Activated CD4-positive, CD25-positive, alpha-beta regulatory T cell (primary cell): ENCODE measurements at regions not wholly inside any gene's neighbourhood (a gene's known extent, or its start where the extent isn't known, plus 50 kb on each side); places are given as distances from the start of the nearest gene placed in this dataset.
"Not testable (repeated sequence)": the region's sequence is repeated elsewhere in the genome, so short reads cannot be mapped to it uniquely, and the experiment has no call there.

Experiments
- DNase-seq, 4 experiments: peaks; one replicate each; lab custom pipeline; 2025; lab: John Stamatoyannopoulos, UW

- DNase-seq, result no peak
Observed at GRCh38 chr4:23085249-23085568, 392.5 kb downstream of the GBA3 start.

GRCh38 chr4:23084559-23085248 is 392.0 kb downstream of the GBA3 start:
- no peak for DNase-seq

DNA sequence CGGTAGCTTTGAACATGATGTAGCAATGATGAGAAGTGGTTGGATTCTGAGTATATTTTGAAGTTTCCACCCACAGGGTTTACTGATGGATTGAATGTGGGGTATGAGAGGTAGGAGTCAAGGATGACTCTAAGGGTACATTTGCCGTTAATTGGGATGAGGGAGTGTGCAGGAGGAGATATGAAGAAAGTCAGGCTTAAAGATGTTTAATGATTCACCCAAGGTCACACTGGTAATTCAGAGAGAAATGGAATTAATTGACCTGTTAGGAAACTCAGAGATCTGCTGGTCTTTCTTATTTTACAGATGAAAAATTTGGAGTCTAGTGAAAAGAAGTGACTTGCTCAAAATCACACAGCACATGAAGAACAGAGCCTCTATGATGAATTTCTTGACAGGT is 390.7 kb downstream of the GBA3 start:
- no peak for DNase-seq

DNA sequence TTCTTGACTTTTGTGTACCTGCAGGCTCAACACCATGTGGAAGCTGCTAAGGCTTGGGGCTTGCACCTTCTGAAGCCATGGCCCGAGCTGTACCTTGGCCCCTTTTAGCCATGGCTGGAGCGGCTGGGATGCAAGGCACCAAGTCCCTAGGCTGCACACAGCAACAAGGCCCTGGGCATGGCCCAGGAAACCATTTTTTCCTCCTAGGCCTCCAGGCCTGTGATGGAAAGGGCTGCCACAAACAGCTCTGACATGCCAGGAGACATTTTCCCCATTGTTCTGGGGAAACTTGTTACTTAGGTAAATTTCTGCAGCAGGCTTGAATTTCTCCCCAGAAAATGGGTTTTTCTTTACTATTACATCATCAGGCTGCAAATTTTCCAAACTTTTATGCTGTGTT is 387.4 kb downstream of the GBA3 start:
- not testable (repeated sequence) for DNase-seq

GRCh38 chr4:23070848-23071570 is 378.3 kb downstream of the GBA3 start:
- DNase-seq, result no peak

- no peak for DNase-seq
Observed at GRCh38 chr4:23068756-23069155, 376.0 kb downstream of the GBA3 start.

GRCh38 chr4:23068287-23068686 is 375.6 kb downstream of the GBA3 start:
- no peak for DNase-seq

DNA sequence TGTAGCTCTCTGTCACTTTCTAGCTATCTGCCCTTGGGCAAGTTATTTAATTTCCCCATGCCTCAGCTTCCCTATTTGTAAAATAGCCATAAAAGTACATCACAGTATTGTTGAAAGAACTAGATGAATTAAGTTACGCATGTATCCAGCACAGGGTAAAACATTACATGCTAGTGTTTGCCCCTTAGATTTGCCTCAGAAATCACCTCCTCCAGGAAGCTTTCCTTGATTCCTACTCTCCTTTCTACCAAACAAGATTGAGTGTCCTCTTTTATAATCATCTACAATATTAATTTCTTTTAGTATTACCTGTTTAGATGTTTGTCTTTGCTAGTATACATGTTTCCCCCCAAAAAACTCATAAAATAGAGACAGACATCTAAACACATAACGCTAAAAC is 369.5 kb downstream of the GBA3 start:
- no peak for DNase-seq

GRCh38 chr4:23061431-23061830 is 368.7 kb downstream of the GBA3 start:
- DNase-seq, result no peak

DNA sequence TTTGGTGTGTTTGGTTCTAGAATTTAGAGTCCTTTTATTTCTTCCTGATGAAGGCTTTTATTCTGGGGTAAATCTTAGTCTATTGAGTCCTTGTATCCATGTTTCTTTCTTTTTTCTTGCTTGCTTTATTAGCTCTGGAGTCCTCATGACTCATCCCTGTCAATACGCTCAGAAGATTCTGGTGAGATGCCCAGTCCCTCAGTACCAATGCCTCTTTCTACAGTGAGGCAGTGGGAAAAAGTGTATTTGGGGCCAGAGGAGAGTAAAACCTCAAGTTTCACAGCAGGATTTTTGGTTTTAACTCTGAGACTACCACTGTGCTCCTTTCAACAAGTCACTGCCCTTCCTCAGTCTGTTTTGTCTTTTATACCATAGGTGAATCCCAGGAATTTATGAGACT is 368.0 kb downstream of the GBA3 start:
- DNase-seq, result no peak

DNA sequence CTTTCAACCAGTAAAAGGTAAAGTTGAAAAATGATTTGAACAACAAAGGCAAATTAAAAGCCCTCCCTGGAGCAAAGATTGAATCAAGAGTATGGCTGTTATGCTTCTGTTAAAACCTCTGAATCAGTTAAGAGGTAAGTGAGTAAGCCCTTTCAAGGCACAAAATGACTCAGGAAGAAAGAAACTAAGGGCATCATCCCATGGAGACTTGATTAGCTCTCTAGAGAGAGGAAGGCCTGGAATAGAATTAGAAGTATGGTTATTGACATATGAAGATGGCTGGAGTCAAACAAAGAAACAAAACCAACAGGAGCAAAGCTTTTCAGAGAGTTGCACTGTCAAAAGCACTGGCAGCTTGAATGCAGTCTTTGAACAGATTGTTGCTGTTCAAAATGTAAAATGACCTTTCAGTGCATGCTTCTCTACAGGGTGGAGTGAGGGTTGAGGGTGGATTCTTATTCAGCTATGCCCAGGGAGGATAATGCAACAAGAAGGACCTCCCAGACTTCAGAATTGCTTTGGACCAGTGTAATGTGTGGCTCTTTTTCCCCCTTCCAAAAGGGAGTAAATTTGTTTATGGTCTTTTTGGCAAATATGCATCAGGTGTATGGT is 365.5 kb downstream of the GBA3 start:
- no peak for DNase-seq

- no peak for DNase-seq
Observed at GRCh38 chr4:23041501-23041900, 348.8 kb downstream of the GBA3 start.

- no peak for DNase-seq
Observed at GRCh38 chr4:23040539-23040938, 347.8 kb downstream of the GBA3 start.

- no peak for DNase-seq
Observed at GRCh38 chr4:23039818-23040217, 347.1 kb downstream of the GBA3 start.

DNA sequence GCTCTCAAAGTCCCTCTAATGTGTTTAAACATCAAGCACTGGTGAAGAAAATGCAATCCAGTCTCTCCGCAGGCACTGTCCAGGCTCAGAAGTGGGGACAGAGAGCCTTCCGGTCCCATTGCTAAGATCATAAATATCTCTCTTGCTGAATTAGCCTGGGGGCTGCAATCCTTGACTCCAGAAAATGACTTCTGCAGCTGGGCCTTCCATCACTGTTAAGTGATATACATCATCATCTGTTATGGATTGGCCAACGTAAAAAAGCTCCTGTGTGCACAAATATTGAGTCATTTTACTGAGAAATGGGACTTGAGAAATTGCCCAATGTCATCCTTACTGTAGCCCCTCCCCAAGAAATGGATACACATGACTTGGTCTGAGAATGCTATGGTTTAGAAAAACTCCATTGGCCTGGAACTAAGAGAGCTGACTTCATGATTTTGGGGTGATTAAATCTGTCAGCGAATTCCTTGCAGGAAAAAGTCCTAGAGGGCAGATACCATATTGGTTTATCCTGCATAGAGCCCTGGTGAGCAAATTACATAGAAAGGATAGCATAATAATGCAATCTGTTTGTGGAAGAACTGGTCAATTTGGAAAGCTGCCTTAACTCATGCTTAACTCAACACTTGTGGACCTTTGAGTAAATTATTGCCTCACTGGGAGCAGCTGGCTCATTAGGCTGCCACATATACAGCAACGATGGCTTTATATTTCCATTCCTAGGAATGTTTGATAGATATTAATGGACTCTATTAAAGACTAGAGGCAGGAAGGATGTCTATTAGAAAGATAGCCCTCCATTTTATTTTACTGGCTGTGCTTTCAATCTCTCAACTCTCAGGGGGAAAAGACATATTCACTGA is 346.1 kb downstream of the GBA3 start:
- DNase-seq, result no peak

DNA sequence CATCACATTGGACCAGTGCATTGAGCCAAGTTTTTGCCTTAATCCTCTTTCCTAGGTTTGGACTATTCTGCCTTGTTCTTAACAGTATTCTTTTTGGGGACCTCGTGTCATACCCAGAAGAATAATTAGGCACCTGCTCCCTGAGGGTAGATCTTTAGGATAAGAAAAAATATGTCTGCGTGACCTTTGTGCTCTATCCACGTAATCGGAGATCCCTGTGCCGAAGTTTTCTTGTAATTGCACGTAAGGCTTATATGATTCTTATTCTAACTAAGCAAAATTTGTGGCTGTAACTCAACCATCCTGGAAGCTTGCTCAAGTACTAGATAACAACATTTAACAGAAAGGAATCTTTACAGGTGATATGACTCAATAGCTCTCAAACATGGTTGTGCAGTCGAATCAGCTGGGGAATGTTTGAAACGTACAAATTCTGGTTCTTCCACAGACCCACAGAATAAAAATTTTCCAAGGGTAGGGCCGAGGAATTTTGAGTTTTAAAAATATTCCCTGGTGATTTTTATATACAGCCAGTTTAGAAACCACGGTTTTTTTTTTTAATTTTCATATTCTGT is 344.3 kb downstream of the GBA3 start:
- DNase-seq, result no peak

DNA sequence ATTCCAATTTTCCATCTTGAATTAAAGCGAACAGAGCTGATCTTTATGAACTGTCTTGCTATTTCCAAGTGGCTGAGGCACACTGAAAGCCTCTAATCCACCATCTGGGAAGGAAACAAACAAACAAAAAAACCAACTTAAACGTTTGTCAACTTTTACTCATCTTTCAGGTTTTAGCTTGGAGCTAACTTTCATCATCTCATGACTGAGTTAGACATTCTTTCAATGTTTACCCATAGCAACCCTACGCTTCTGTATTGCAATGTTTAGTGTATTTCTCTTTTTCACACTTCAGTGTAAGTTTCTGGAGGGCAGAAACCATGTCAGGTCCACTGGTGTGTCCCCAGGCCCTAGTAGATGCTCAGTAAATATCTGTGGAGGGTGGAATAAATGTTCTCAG is 343.8 kb downstream of the GBA3 start:
- no peak for DNase-seq

GRCh38 chr4:23035521-23036056 is 342.9 kb downstream of the GBA3 start:
- no peak for DNase-seq

- DNase-seq, result no peak
Observed at GRCh38 chr4:23034731-23035130, 342.0 kb downstream of the GBA3 start.

GRCh38 chr4:23033796-23034195 is 341.1 kb downstream of the GBA3 start:
- DNase-seq, result no peak

DNA sequence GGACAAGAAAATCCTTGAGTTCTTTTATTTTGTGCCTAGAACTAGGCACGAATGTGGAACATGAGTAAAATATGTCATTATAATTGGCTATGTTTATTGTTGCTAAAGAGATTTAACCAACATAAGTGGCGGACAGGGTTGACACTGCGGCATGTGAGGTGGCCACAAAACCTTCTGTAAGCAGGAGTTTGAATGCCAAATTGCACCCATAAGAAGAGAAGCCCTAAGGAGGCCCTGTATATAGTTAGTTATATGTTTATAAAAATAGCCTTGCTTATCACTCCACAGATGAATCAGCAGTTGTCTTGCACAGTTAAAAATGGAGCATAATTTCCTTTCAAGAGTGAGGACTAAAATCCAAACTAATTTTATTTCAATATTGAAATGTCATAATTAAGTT is 336.1 kb downstream of the GBA3 start:
- DNase-seq, result no peak

DNA sequence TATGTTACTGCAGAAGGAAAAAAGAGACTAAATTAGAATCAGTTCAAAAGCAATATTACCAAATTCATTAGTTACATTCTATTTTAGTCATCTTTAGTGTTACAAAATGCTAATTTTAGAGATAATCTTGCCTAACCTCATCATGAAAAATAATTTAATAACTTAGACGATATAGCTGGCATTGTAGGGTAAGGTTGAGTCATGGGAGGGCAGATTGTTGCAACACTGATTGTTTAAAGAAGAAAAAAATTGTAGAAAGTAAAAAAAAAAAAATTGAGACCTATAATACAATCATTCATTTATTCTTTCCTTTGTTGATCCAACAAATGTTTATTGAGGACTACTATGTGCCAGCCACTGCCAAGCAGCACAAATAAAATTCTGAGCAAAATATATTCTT is 330.9 kb downstream of the GBA3 start:
- no peak for DNase-seq
